ENCODE measurements at regions not wholly inside any gene's neighbourhood (a gene's known extent, or its start where the extent isn't known, plus 50 kb on each side); places are given as distances from the start of the nearest gene placed in this dataset.
"Not testable (repeated sequence)": the region's sequence is repeated elsewhere in the genome, so short reads cannot be mapped to it uniquely, and the experiment has no call there.

DNA sequence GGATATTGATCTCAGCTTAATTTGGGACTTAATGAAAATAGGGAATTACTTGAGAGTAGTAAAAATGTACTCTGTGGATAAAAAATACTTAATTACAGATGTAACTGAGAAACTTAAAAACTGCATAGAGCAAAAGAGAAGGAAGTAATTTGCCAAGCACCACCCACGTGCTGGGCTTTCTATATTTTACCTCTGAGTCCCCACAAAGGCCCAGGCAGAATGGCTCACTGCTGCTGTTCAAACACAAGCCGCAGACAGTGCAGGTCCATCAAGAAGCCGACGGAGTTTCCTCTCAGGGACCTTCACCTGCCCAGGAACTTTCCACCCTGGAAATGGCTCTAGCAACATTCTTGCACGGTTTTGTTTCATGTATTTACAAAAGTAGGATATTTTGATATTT is 77.2 kb upstream of the TRPM1 start:
- no peak for DNase-seq (ENCODE audit: low read depth)

GRCh38 chr15:31179693-31180092 is 78.2 kb upstream of the TRPM1 start:
- no peak for DNase-seq (ENCODE audit: low read depth)

- DNase-seq (ENCODE audit: low read depth): no peak
Observed at GRCh38 chr15:31193291-31193690, 91.8 kb upstream of the TRPM1 start.

GRCh38 chr15:31195871-31196270 is 94.3 kb upstream of the TRPM1 start:
- no peak for DNase-seq (ENCODE audit: low read depth)

- no peak for DNase-seq (ENCODE audit: low read depth)
Observed at GRCh38 chr15:31197497-31198414, 96.2 kb upstream of the TRPM1 start.

GRCh38 chr15:31200735-31201151 is 99.2 kb upstream of the TRPM1 start:
- peak; percentile 39 for DNase-seq (ENCODE audit: low read depth)

DNA sequence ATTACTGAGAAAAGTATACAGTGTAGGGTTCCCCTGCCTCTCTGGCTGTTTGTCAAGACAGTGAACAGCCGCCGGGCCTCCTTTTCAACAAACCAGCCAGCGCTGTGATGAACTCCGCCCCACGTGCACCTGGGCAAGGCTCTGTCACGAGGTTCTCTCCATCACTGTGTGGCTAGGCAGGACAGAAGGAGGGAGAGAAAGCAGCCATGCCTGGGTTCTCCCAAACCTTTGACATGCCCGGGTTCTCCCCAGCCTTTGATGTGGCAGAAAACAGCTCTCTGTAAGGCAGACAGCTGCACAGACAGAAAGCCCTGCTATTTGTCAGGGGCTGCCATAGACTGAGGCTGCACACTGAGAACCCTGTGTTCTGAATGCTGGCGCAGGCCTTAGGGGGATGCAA is 101.4 kb upstream of the TRPM1 start:
- DNase-seq (ENCODE audit: low read depth): no peak

DNA sequence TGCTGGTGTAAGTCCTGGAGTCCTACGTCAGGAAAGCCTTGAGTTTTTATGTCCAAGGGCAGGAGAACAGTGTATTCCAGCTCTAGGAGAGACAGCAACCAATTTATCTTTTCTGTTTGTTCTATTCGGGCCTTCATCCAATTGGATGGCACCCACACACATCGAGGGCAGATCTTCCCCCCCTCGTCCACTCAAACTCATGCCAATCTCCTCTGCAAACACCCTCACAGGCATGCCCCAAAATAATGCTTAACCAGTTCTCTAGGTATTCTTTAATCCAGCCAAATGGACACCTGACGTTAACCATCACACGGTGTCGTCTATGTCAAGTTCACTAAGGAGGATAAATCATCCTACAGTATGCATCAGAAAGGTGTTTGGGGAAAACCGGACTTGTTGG is 102.5 kb upstream of the TRPM1 start:
- no peak for DNase-seq (ENCODE audit: low read depth)

GRCh38 chr15:31206386-31207181 is 105.1 kb upstream of the TRPM1 start:
- DNase-seq (ENCODE audit: low read depth): no peak

GRCh38 chr15:31207246-31207645 is 105.7 kb upstream of the TRPM1 start:
- DNase-seq (ENCODE audit: low read depth): no peak

GRCh38 chr15:31207861-31208260 is 106.3 kb upstream of the TRPM1 start:
- not testable (repeated sequence) for DNase-seq (ENCODE audit: low read depth)

DNA sequence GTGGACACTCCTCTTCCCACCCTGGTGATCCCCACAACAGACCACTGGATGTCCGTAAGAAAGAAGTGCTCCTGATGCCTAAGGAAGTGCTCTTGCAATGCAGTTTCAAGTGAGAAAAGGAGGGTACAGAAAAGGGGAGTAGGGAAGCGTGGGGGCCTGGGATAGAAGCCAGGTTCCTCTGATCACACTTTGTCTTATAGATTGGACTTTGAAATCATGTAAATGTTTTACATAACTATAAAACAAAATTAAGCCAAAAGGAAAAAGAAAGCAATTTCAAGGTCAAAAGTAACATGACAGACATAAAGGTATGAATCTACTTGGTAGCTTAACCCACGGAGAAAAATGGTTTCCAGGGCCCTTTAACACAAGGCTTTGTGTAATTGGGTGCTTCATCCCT is 107.3 kb upstream of the TRPM1 start:
- DNase-seq (ENCODE audit: low read depth): no peak

DNA sequence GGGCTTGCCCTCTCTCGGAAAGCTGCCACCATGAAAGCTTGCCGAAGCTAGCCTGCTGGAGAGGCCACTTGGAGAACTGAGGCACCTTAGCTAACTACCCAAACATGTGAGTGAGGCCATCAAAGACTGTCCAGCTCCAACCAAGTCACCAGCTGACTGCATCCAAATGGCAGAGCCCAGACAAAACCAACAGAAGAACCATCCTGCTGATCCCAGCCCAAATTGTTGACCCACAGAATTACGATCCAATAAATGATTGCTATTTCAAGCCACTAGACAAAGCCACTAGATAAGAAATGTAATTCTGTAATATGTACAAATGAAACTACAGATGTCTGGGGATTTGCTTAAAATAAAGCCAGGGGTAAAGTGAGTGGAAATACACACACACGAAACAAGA is 109.8 kb upstream of the TRPM1 start:
- no peak for DNase-seq (ENCODE audit: low read depth)

DNA sequence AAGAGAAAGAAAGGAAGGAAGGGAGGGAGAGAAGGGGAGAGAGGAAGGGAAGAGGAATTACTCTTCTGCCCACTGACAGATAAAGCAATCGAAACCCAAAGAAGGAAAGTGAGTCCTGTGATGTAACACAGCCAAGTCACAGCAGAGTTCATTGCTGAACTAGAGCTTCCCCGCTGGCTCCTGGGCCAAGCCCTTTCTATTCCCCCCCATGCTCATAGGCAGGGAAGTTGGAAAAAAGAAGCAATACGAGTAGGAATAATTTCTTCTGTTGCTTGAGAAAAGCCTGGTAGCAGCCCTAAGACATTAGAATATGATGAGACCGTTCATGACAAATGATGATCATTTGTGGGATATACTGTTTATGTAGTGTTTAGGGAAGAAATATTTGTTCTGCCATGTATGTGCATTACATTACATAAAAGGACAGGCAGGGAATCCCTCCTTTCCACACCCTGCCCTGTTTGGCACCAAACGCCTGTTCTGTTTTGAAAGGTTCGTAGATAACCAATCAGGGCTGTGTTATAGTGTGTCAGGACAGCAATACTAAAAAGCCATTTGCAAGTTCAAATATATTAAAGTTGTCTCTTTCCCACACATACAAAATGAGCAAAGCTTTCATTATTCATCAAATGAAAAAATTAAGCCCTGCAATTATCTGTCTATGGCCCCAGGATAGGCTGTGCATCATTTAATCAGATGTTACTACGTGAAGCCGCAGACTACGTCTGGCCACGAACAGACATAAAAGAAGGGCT is 111.0 kb upstream of the TRPM1 start:
- no peak for DNase-seq (ENCODE audit: low read depth)

DNA sequence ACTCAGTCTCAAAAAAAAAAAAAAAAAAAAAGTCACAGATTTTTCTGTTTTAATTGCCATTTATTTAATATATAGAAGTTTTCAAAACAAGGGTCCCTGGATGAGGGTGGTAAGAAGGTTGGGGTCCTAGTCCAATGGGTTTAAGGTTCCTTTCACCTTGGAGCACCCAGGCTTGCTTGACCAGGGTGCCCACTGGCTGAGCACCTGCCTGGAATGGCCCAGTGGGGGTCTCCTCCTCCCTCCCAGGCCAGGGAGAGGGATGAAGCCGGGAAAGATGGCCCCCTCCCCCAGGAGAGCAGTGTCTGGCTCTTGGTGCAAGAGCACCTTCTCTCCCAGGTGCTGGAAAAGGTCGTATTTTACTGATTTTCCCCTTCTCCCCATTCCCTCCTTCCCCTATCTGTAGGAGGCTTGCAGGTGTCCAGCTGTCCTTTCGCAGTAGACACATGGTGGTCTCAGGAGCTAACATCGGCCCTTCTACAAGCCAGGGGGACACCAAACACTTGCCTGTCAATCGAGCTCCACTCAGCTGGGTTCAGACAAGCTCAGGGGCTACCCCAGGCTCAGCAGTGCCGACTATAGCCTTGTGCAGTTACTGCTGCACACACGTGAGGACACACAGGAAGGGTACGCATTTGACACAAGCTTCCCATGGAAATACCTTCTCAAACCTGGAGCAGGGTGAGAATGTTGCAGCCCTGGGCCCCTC is 112.3 kb upstream of the KLF13 start:
- no peak for DNase-seq (ENCODE audit: low read depth)

GRCh38 chr15:31214864-31215489 is 111.7 kb upstream of the KLF13 start:
- no peak for DNase-seq (ENCODE audit: low read depth)

GRCh38 chr15:31215490-31216214 is 111.0 kb upstream of the KLF13 start:
- DNase-seq (ENCODE audit: low read depth): peak; percentile 71

GRCh38 chr15:31216215-31216911 is 110.3 kb upstream of the KLF13 start:
- DNase-seq (ENCODE audit: low read depth): peak; percentile 20

DNA sequence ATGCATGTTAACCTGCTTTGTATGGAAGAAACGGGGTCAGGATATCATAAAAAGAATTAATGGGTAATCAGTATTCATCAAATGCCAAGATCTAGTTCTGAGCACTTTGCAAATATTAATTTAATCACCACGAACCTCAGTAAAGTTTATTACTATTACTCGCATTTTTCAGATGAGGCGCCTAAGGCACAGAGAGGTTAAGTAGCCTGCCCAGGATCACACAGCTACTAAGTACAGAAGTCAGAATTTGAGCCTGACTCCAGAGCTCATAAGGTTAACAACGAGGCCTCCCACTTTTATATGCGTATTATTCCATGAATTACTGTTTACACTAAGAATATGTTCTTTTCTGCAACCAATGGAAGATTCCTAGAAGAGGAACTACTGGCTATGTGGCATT is 109.6 kb upstream of the KLF13 start:
- DNase-seq (ENCODE audit: low read depth): no peak

All from stimulated activated CD8-positive, alpha-beta memory T cell treated with anti-CD3 and anti-CD28 coated beads, Interleukin-15, amount 100 ng/mL, for 1 hour (primary cell).